HG03460 (cell line): ENCODE measurements at regions not wholly inside any gene's neighbourhood (a gene's known extent, or its start where the extent isn't known, plus 50 kb on each side); places are given as distances from the start of the nearest gene placed in this dataset.

ENCODE experiments used
- ATAC-seq: cut with Tn5 transposase; IDR thresholded peaks from one replicate; pipeline ENCODE4 v1.9.1; 2021; ENCODE audit not compliant: unreplicated experiment

- ATAC-seq = no peak
Measured at GRCh38 chr14:61192989-61193388, 88.1 kb downstream of the TMEM30B start.

- no peak for ATAC-seq
Measured at GRCh38 chr14:61191733-61192132, 89.4 kb downstream of the TMEM30B start.

GRCh38 chr14:61190341-61190740, 90.8 kb downstream of the TMEM30B start:
- no peak for ATAC-seq

GRCh38 chr14:61188978-61189808, 91.9 kb downstream of the TMEM30B start:
- no peak for ATAC-seq

DNA sequence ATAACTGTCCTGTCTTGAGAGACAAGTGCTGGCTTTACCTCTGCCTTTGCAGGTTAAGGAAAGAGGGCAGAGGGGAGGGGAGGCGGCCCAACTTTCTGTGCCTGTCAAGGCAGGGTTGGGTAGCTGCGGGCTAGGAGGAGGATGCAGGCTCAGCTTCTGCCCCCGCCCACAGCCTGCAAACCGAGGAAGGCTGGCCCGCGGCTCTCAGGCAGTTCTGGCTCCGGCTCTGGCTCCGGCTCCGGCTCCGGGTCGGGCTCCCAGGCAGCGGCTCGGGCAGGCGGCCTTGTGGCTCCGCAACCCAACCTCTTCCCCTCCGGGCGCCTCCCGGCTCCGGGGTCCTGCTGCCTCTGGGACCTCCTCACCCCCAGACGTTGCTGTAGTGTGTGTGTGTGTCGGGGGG, 92.9 kb downstream of the TMEM30B start:
- no peak for ATAC-seq

GRCh38 chr14:61187196-61187905, 93.8 kb downstream of the TMEM30B start:
- ATAC-seq = no peak

DNA sequence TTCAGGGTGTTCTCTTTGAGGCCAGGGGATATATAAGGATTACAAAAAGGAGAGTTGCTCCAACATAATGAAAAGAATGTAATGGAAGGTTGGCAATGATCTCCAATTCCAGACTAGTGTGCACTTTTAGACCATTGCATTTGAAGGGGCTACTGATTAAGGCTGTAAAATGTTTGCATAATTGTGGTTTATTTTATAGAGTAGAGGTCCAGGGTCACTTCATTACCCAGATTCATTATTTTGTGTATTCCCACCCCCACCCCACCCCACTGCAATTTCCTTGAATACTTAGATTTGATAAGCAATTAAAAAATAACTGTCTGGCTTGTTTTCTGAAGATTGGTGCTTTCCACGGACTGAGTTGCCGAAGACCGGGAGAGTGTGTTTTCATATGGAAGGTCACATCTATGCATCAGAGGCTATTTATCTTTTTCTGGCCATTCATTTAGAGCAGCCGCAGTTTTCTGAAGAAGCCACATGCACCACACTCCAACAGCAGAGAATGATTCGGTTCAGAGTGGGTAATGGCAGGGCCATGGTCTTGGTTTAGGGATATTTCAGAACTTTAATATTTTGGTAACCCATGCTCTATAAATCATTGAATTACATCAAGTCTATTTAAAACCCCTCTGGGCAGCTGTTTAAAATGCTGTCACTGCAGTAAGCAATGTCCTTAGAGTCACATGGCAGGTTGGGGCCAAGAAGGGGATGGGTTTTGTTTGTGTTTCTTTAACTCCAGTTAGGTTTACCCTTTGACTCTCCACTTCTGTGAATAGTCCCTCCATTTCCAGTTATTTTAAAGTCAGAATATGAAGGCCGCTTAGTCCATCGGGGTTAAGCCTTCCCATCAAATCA, 94.6 kb downstream of the TMEM30B start:
- ATAC-seq = no peak

DNA sequence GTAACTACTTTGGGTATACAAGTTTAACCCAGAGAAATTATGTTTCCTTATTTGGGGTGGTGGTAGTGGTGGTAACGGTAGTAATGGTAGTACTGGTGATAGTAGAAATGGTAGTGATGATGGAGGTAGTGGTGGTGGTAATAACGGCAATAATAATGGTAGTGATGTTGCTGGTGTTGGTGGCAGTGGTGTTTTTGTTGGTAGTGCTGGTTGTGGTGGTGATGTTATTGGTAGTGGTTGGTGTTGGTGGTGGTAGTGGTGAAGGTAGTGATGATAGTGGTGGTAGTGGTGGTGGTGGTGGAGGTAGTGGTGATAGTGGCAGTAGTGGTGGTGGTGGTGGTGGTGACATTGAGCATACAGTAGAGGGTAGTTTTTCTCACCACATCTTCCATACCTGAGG, 95.6 kb downstream of the TMEM30B start:
- no peak for ATAC-seq

DNA sequence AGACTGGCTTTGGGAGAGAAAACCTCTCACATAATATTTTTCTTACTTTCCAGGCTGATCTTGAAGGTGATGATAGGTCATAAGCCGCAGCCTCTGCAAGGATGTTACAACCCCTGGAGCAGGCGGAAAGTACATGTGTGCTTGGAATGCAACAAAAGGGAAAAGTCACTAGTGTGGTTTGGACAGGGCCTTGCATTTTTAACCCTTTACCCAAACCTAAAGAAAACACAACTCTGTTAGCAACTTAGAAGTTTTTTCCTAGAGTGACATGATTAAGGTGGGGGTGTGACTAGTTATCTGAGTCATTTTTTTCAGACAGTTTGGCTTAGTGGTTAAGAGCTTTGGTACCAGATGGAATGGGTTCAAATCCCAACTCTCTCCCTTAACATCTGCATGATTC, 97.0 kb downstream of the TMEM30B start:
- ATAC-seq = no peak

DNA sequence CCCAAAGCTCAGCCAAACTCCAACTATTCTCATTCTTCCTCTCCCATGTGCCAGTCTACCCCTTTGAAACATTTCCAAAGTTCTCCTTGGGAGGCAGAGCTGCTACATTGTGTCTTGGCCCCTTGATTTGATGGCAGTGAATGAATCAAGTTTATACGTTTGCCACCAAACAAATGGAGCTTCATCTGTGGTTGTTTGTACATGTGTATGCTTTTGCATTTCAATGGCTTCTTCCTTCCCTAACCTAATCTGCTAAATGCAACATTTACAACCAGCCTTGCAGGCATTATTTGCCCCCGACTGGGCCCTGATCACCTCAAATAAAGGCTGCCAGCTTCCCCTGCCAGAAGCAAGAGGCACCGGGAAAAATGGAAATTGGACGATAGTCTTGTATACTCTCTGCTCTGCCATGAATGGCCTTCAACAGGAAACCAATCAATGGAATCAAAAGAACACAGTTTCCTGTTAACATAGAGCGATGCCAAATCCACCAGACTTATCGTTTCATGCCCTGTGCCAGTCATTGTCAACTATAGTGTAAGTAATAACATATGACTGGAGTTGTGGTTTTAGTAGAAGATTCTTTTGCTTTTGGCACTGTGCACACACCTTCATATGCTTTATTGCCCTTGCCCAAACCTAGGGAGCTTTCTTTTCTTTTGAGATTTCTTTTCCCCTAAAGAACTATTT, 97.8 kb downstream of the TMEM30B start:
- ATAC-seq = no peak

DNA sequence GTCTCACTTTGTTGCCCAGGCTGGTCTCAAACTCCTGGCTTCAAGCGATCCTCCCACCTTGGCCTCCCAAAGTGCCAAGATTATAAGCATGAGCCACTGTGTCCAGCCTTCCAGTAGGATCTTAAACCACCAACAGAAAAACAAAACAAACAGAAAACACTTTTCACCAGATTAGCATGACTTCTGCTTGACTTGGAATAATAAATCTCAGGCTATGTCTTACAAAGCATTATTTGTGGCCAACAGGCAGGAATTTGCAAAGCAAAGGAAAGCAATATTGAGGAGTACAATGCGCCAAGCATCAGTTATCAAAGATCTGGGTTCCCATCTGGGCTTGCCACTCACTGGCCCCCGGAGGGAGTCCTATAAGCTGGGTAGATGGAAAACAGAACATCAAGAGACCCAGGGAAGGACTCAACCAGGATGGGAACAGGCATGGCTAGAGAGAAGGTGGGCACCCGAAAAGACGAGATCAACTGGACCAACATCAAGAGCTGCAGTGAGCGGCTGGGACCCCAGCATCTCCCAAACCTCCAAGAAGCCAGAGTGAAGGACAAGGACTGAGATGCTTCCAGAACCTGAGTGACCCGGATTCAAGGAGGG, 101.2 kb downstream of the TMEM30B start:
- no peak for ATAC-seq

DNA sequence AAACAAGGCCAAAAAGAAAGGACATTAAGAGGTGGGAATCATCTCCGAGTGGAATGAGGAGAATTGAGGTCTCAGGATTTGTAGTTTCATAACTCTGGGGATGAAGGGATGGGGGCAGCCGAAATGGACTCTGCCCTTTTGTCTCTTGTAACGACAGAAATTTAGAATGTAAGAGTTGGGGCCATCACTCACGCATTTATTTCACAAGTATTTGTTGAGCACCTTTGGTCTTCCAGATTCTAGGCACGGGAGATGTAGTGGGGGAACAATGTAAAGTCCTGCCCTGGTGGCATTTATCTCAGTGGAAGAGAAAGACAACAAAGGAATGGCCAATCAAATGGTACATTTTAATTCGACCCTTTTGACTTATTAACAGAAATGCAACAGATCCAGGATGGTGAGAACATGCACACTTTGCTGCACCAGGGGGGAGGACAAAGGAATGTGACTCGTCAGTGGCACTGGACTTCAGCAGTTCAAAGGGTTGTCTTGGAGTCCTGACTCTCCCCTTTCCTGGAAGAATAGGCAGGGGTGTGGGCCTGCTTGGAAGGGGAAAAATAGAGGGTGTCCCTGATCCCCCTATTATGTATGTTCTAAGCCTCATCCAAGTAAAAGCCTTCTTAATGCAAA, 102.0 kb downstream of the TMEM30B start:
- no peak for ATAC-seq

- no peak for ATAC-seq
Measured at GRCh38 chr14:61178226-61179060, 102.7 kb downstream of the TMEM30B start.

- ATAC-seq = no peak
Measured at GRCh38 chr14:61177279-61178225, 103.6 kb downstream of the TMEM30B start.

DNA sequence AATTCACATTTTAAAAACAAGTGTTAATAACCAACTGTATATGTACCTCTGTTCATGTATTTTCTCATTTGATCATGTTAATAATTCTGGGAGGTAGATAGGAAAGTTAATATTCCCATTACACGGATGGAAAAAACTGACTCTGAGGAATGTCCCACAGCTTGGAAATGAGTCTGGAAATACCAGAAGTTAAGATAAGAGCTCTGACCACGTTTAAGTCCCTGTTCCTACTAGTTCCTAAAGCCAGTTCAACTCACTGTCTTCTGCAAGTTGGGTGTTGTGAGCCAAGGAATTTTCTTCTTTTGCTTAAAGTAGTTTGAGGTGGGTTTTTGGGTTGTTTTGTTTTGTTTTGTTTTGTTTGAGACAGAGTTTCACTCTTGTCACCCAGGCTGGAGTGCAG, 104.5 kb downstream of the TMEM30B start:
- no peak for ATAC-seq

- ATAC-seq = no peak
Measured at GRCh38 chr14:61174987-61175386, 106.2 kb downstream of the TMEM30B start.

- ATAC-seq = no peak
Measured at GRCh38 chr14:61174441-61174891, 106.7 kb downstream of the TMEM30B start.

DNA sequence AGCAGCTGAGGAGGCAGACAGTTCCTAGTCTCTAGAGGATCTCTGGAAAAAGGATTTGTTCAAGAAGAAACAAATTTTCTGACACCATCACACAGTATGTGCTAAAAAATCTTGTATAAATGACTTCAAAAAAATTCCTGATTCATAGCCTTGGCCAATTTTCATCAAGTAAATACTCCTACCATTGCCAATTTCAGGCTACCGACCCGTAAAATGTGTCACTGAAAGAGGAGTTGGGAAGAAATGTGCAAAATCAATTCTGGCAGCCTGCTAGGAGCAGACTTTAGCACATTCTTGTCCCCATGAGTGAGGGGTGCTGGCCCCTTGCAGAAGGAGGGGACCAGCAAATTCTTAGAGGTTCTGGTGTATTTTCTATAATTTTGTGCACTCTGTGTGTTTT, 109.4 kb downstream of the TMEM30B start:
- ATAC-seq = no peak
